Mesendoderm (in vitro differentiated cells): ENCODE measurements at regions not wholly inside any gene's neighbourhood (a gene's known extent, or its start where the extent isn't known, plus 50 kb on each side); places are given as distances from the start of the nearest gene placed in this dataset.

Experiments used
- DNase-seq: peaks from one replicate; pipeline ENCODE4 v3.0.0; 2013
- H2AK5ac ChIP-seq: 2 replicates; pipeline ENCODE4 v1.6.1; 2013; ENCODE audit warnings: low read length, inconsistent platforms
- H2BK120ac ChIP-seq: 2 replicates; pipeline ENCODE4 v1.6.1; 2013; ENCODE audit warnings: low read depth, mild to moderate bottlenecking, low read length, moderate library complexity, mixed read lengths
- H2BK15ac ChIP-seq: replicated peaks from 2 replicates; pipeline ENCODE4 v1.6.1; 2013; ENCODE audit warnings: low read depth, mild to moderate bottlenecking, moderate library complexity
- H2BK5ac ChIP-seq: 2 replicates; pipeline ENCODE4 v1.6.1; 2013; ENCODE audit warnings: low read length, inconsistent platforms
- H3K18ac ChIP-seq: 2 replicates; pipeline ENCODE4 v1.6.1; 2013; ENCODE audit warnings: mild to moderate bottlenecking, low read length, mixed read lengths
- H3K23ac ChIP-seq: one replicate; pipeline ENCODE4 v1.6.1; 2013; ENCODE audit warnings: low read length
- H3K27ac ChIP-seq: 2 replicates; pipeline ENCODE4 v1.5.1; 2013; ENCODE audit warnings: low read depth, mild to moderate bottlenecking, inconsistent platforms, low read length, moderate library complexity
- H3K27me3 ChIP-seq: 2 replicates; pipeline ENCODE4 v1.6.1; 2013; ENCODE audit warnings: low read length, control low read depth, mild to moderate bottlenecking, inconsistent platforms; ENCODE audit not compliant: insufficient read depth, poor library complexity
- H3K36me3 ChIP-seq: 2 replicates; pipeline ENCODE4 v1.6.1; 2013; ENCODE audit warnings: low read length, inconsistent platforms; ENCODE audit not compliant: control insufficient read depth, insufficient read depth
- H3K4ac ChIP-seq: one replicate; pipeline ENCODE4 v1.6.1; 2013; ENCODE audit warnings: low read depth, mild to moderate bottlenecking, low read length, moderate library complexity
- H3K4me1 ChIP-seq: 2 replicates; pipeline ENCODE4 v1.6.1; 2013; ENCODE audit warnings: low read depth, low read length, inconsistent platforms; ENCODE audit not compliant: control insufficient read depth
- H3K4me2 ChIP-seq: 2 replicates; pipeline ENCODE4 v1.6.1; 2013; ENCODE audit warnings: low read length
- H3K4me3 ChIP-seq: 2 replicates; pipeline ENCODE4 v1.5.1; 2013; ENCODE audit warnings: mild to moderate bottlenecking, low read length
- H3K56ac ChIP-seq: one replicate; pipeline ENCODE4 v1.6.1; 2013; ENCODE audit warnings: low read length
- H3K79me1 ChIP-seq: 2 replicates; pipeline ENCODE4 v1.6.1; 2013; ENCODE audit warnings: low read length, inconsistent platforms
- H3K79me2 ChIP-seq: 2 replicates; pipeline ENCODE4 v1.6.1; 2013; ENCODE audit warnings: mild to moderate bottlenecking, low read length; ENCODE audit not compliant: control insufficient read depth, insufficient read depth
- H3K9ac ChIP-seq: 2 replicates; pipeline ENCODE4 v1.6.1; 2013; ENCODE audit warnings: low read length, inconsistent platforms
- H4K5ac ChIP-seq: one replicate; pipeline ENCODE4 v1.6.1; 2013; ENCODE audit warnings: low read length
- H4K8ac ChIP-seq: one replicate; pipeline ENCODE4 v1.6.1; 2013; ENCODE audit warnings: low read depth, mild to moderate bottlenecking, control low read depth, low read length, moderate library complexity
- WGBS: extraction: QIAGEN DNeasy Blood & Tissue Kit; methylation state at CpG from one replicate; pipeline ENCODE4 v1.1.7; 2013; ENCODE audit warnings: low lambda C conversion rate, missing lambda C conversion rate; ENCODE audit not compliant: insufficient coverage; ENCODE audit errors: extremely low coverage; 5-methylcytosine and 5-hydroxymethylcytosine counted together

DNA sequence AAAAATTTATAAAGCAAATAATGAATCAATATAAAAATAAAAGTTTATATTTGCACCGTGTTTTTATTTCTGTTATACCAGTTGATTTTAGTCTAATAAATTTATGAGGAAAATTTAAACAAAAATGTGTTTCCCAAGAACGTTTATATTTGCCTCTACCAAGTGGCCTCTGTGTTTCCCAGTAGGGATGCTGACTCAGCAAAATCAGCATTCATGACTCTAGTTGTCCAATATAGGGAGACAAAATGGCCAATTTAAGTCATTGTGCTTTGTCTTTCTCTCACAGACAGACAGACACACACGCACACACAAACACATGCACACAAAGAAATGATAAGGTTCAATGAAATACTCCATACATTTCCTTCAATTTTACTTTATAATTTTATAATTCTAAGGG is 942.5 kb upstream of the ZWINT start:
- no peak overlapping the region for H3K9ac ChIP-seq
- no peaks in the 10 kb centered on the region for H3K27me3 ChIP-seq
- H2BK5ac ChIP-seq = no peak overlapping the region
- no peak for DNase-seq
- no peak overlapping the region for H2BK15ac ChIP-seq
- WGBS = no CpG with 5 or more reads among the region's 3 CpGs
- no peak overlapping the region for H3K27ac ChIP-seq
- H3K56ac ChIP-seq = no peak overlapping the region
- H4K5ac ChIP-seq = no peak overlapping the region
- H3K18ac ChIP-seq = no peak overlapping the region
- no peak overlapping the region for H3K4ac ChIP-seq
- no peak overlapping the region for H2BK120ac ChIP-seq
- no peak overlapping the region for H3K4me3 ChIP-seq
- no peak overlapping the region for H3K4me2 ChIP-seq
- H3K4me1 ChIP-seq = no peaks in the 10 kb centered on the region
- H3K79me2 ChIP-seq = no peaks in the 10 kb centered on the region
- H2AK5ac ChIP-seq = no peak overlapping the region
- H3K36me3 ChIP-seq = no peaks in the 10 kb centered on the region
- H4K8ac ChIP-seq = no peak overlapping the region
- no peak overlapping the region for H3K23ac ChIP-seq
- no peaks in the 10 kb centered on the region for H3K79me1 ChIP-seq

- no peak overlapping the region for H3K18ac ChIP-seq
- no peaks in the 10 kb centered on the region for H3K79me1 ChIP-seq
- no peak overlapping the region for H2AK5ac ChIP-seq
- WGBS = no CpG with 5 or more reads among the region's 3 CpGs
- H3K27ac ChIP-seq = no peak overlapping the region
- H3K4me2 ChIP-seq = no peak overlapping the region
- DNase-seq = no peak
- H3K9ac ChIP-seq = no peak overlapping the region
- no peak overlapping the region for H3K4me3 ChIP-seq
- H3K23ac ChIP-seq = no peak overlapping the region
- no peak overlapping the region for H3K56ac ChIP-seq
- no peak overlapping the region for H4K5ac ChIP-seq
- H3K79me2 ChIP-seq = no peaks in the 10 kb centered on the region
- H3K4ac ChIP-seq = no peak overlapping the region
- H2BK15ac ChIP-seq = no peak overlapping the region
- H4K8ac ChIP-seq = no peak overlapping the region
- no peaks in the 10 kb centered on the region for H3K4me1 ChIP-seq
- no peaks in the 10 kb centered on the region for H3K27me3 ChIP-seq
- H2BK5ac ChIP-seq = no peak overlapping the region
- no peaks in the 10 kb centered on the region for H3K36me3 ChIP-seq
- H2BK120ac ChIP-seq = no peak overlapping the region
Measured at GRCh38 chr10:57300718-57301117, 939.7 kb upstream of the ZWINT start.

DNA sequence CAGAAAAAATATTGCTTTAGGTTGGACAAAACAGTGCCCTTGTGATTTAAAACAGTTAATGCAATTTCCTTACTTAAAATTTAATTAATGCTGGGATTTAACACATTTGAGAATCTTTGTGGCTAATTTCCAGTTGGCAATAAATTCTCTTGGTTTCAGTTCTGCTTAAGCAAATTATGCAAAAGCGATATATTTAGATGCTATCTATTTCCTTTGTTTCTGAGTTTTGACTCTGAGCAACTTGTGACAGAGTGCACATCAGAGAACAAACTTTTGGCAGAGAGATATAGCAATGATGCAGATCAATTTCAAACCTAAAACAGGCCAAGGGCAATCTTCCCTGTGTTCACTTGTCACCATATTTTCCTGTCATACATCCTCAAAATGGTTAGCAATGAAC is 933.6 kb upstream of the ZWINT start:
- no peak for DNase-seq
- Histone ChIP-seq H2BK5ac (no peak overlapping the region), H3K4ac (no peak overlapping the region), H2AK5ac (no peak overlapping the region), H4K8ac (no peak overlapping the region), H3K4me2 (no peak overlapping the region), H2BK120ac (no peak overlapping the region), H2BK15ac (no peak overlapping the region), H3K23ac (no peak overlapping the region), H3K9ac (no peak overlapping the region), H3K4me3 (no peak overlapping the region), H3K79me2 (no peaks in the 10 kb centered on the region), H4K5ac (no peak overlapping the region), H3K4me1 (no peaks in the 10 kb centered on the region), H3K27ac (no peak overlapping the region), H3K56ac (no peak overlapping the region), H3K36me3 (no peaks in the 10 kb centered on the region), H3K18ac (no peak overlapping the region), H3K79me1 (no peaks in the 10 kb centered on the region), H3K27me3 (no peaks in the 10 kb centered on the region)
- no CpG with 5 or more reads among the region's 1 CpG for WGBS

GRCh38 chr10:57288754-57289153 is 927.7 kb upstream of the ZWINT start:
- no peak overlapping the region for H3K18ac ChIP-seq
- no peak overlapping the region for H3K4ac ChIP-seq
- H2AK5ac ChIP-seq = no peak overlapping the region
- no peak overlapping the region for H2BK5ac ChIP-seq
- no peaks in the 10 kb centered on the region for H3K36me3 ChIP-seq
- no peak for DNase-seq
- no peak overlapping the region for H3K4me3 ChIP-seq
- H2BK120ac ChIP-seq = no peak overlapping the region
- no peak overlapping the region for H2BK15ac ChIP-seq
- no peak overlapping the region for H3K4me2 ChIP-seq
- no peaks in the 10 kb centered on the region for H3K79me1 ChIP-seq
- H3K56ac ChIP-seq = no peak overlapping the region
- H4K8ac ChIP-seq = no peak overlapping the region
- no peaks in the 10 kb centered on the region for H3K27me3 ChIP-seq
- no peak overlapping the region for H4K5ac ChIP-seq
- no peak overlapping the region for H3K23ac ChIP-seq
- no peaks in the 10 kb centered on the region for H3K79me2 ChIP-seq
- H3K4me1 ChIP-seq = no peaks in the 10 kb centered on the region
- no peak overlapping the region for H3K27ac ChIP-seq
- no peak overlapping the region for H3K9ac ChIP-seq

DNA sequence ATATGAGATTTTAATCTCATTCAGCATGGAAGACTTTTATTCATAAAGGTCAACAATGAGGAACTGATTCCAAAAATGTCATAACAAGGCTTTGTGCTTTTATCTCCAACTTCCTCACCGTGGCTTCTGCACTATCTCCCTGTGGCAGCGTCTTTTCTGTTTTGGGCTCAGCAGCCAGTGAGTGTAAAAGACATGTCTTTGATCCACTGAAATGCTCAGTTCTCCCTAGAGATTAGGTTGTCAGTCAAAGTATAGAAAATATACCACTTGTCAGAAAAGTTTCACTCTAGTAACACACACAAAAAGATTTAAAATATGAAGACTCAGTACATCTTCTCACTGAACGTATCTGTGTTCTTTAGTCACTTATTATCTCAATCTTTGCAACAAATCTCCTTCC is 901.8 kb upstream of the ZWINT start:
- DNase-seq = peak; percentile 33
- H2BK120ac ChIP-seq = no peak overlapping the region
- H3K23ac ChIP-seq = no peak overlapping the region
- no peak overlapping the region for H3K18ac ChIP-seq
- H2BK15ac ChIP-seq = no peak overlapping the region
- no peak overlapping the region for H4K8ac ChIP-seq
- WGBS = no CpG with 5 or more reads among the region's 3 CpGs
- H3K79me2 ChIP-seq = no peaks in the 10 kb centered on the region
- no peaks in the 10 kb centered on the region for H3K4me1 ChIP-seq
- H3K56ac ChIP-seq = no peak overlapping the region
- H3K4me3 ChIP-seq = no peak overlapping the region
- no peak overlapping the region for H2AK5ac ChIP-seq
- no peak overlapping the region for H2BK5ac ChIP-seq
- H3K9ac ChIP-seq = no peak overlapping the region
- H3K27ac ChIP-seq = no peak overlapping the region
- H3K4ac ChIP-seq = no peak overlapping the region
- no peaks in the 10 kb centered on the region for H3K79me1 ChIP-seq
- H3K36me3 ChIP-seq = no peaks in the 10 kb centered on the region
- no peaks in the 10 kb centered on the region for H3K27me3 ChIP-seq
- no peak overlapping the region for H4K5ac ChIP-seq
- no peak overlapping the region for H3K4me2 ChIP-seq

DNA sequence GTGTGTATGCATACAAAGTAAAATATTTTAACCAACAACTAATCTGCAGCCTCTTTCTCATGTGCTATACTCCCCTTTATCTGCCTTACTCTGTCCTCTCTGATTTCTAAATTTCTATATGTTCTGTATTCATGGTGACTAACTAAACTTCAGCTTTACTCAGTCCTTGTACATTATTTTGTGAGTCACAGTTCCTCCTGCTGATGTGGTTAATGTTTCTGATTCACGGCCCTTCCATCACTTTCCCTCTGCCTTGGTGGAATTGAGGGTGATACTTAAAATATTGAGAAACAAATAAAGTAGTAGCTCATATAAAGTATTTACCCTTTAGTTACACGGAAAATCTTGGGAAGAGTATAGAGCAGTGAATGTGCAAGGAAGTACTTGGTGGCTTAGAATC is 899.1 kb upstream of the ZWINT start:
- Histone ChIP-seq H3K4me3 (no peak overlapping the region), H3K18ac (no peak overlapping the region), H3K79me1 (no peaks in the 10 kb centered on the region), H2AK5ac (no peak overlapping the region), H2BK15ac (no peak overlapping the region), H4K8ac (no peak overlapping the region), H3K79me2 (no peaks in the 10 kb centered on the region), H4K5ac (no peak overlapping the region), H3K4ac (no peak overlapping the region), H3K4me1 (no peaks in the 10 kb centered on the region), H3K23ac (no peak overlapping the region), H3K27ac (no peak overlapping the region), H3K27me3 (no peaks in the 10 kb centered on the region), H2BK120ac (no peak overlapping the region), H3K9ac (no peak overlapping the region), H3K36me3 (no peaks in the 10 kb centered on the region), H3K4me2 (no peak overlapping the region), H2BK5ac (no peak overlapping the region), H3K56ac (no peak overlapping the region)
- no peak for DNase-seq
- WGBS = no CpG with 5 or more reads among the region's 2 CpGs
